GM12878 (cell line): ENCODE measurements at regions not wholly inside any gene's neighbourhood (a gene's known extent, or its start where the extent isn't known, plus 50 kb on each side); places are given as distances from the start of the nearest gene placed in this dataset.

Source experiments
- ATAC-seq: fragments of 200-7000 bp; cut with Tn5 transposase; 3 replicates; pipeline ENCODE4 v1.9.1; 2020; ENCODE audit warnings: mild to moderate bottlenecking, moderate library complexity
- BruUV-seq: library from RNA; stranded (reverse); fragments of 400-500 nt; replicated peaks from 2 replicates; lab custom pipeline; 2021; lab: Mats Ljungman, UMichigan
- CTCF ChIA-PET: fragments of 300-600 bp; sonication (Branson Sonifier 250); formaldehyde crosslinking; extraction: SDS; loops from one replicate; lab custom pipeline; 2021; ENCODE audit warnings: inconsistent platforms; lab: Yijun Ruan, JAX
- POLR2A ChIA-PET: fragments of 350-600 bp; formaldehyde crosslinking; extraction: SDS; loops from one replicate; lab custom pipeline; 2021; ENCODE audit warnings: inconsistent platforms; lab: Charles Lee
- RAD21 ChIA-PET: fragments of 300-600 bp; sonication (Branson Sonifier 250); formaldehyde crosslinking; loops from one replicate; lab custom pipeline; 2023; ENCODE audit warnings: antibody characterized with exemption; ENCODE audit not compliant: unreplicated experiment; lab: Charles Lee
- SMC1A ChIA-PET: fragments of 300-600 bp; sonication (Branson Sonifier 250); formaldehyde crosslinking; loops from one replicate; lab custom pipeline; 2023; ENCODE audit not compliant: unreplicated experiment, uncharacterized antibody; lab: Charles Lee
- DNase-seq: peaks from one replicate; pipeline ENCODE4 v3.0.0-alpha.2; 2011; ENCODE audit warnings: low read depth, low spot score
- FAIRE-seq: peaks from 3 replicates; lab custom pipeline; 2011; peaks lifted over from hg19 to GRCh38; lab: Jason Lieb, UNC
- H2AFZ ChIP-seq: 2 replicates; pipeline ENCODE4 v1.6.0; 2011; ENCODE audit warnings: low read depth, low read length, control low read depth; ENCODE audit not compliant: control insufficient read depth
- H3K27ac ChIP-seq: 2 replicates; pipeline ENCODE4 v1.5.1; 2011; ENCODE audit warnings: control low read depth; ENCODE audit not compliant: control insufficient read depth, insufficient read depth
- H3K27me3 ChIP-seq, 2 experiments: replicated peaks in 1 of 2; 2 replicates each; pipeline versions ENCODE4 v1.6.0 to v1.6.1; 2011; ENCODE audit warnings: low read length in 1 of 2; ENCODE audit not compliant: control insufficient read depth in 2 of 2, insufficient read depth in 2 of 2
- H3K36me3 ChIP-seq, 2 experiments: 2 replicates each; pipeline ENCODE4 v1.5.1; 2011; ENCODE audit warnings: low read length in 1 of 2; ENCODE audit not compliant: control insufficient read depth in 2 of 2, insufficient read depth in 2 of 2
- H3K4me1 ChIP-seq: 2 replicates; pipeline ENCODE4 v1.6.1; 2011; ENCODE audit warnings: mild to moderate bottlenecking, low read length, moderate library complexity, mixed read lengths; ENCODE audit not compliant: control insufficient read depth, insufficient read depth
- H3K4me2 ChIP-seq: 2 replicates; pipeline ENCODE4 v1.6.0; 2011; ENCODE audit warnings: control low read depth; ENCODE audit not compliant: control insufficient read depth, insufficient read depth
- H3K4me3 ChIP-seq: fragments of 200-600 bp; sonication (generic); 2 replicates; pipeline ENCODE4 v1.5.1; 2016
- H3K79me2 ChIP-seq: 2 replicates; pipeline ENCODE4 v1.6.0; 2011; ENCODE audit warnings: low read length; ENCODE audit not compliant: control insufficient read depth, insufficient read depth
- H3K9ac ChIP-seq: 2 replicates; pipeline ENCODE4 v1.8.0; 2011; ENCODE audit warnings: low read length, control low read depth, mixed read lengths; ENCODE audit not compliant: control insufficient read depth, insufficient read depth
- H3K9me3 ChIP-seq: replicated peaks from 3 replicates; pipeline ENCODE4 v1.5.1; 2011; ENCODE audit warnings: mild to moderate bottlenecking, low read length; ENCODE audit not compliant: control insufficient read depth, insufficient read depth
- H4K20me1 ChIP-seq: 2 replicates; pipeline ENCODE4 v1.6.0; 2011; ENCODE audit not compliant: control insufficient read depth, insufficient read depth
- DPF2 ChIP-seq: fragments of 450-650 bp; IDR thresholded peaks from 2 replicates; pipeline ENCODE4 v1.6.1; 2017; ENCODE audit warnings: mild to moderate bottlenecking
- EGR1 ChIP-seq, 2 experiments: IDR thresholded peaks; 1 replicate in 1 of 2; 2 replicates in 1 of 2; pipeline ENCODE4 v1.6.1; 2011 to 2012; ENCODE audit warnings: low read depth in 2 of 2, low read length in 2 of 2, borderline replicate concordance in 1 of 2, mild to moderate bottlenecking in 1 of 2, moderate library complexity in 1 of 2
- EP300 ChIP-seq, 2 experiments: fragments of 150-350 bp in 1 of 2; IDR thresholded peaks; 2 replicates each; pipeline ENCODE4 v1.6.1; 2011 to 2012; ENCODE audit warnings: low read depth in 2 of 2, low read length in 2 of 2, borderline replicate concordance in 1 of 2, improper control_type of control experiment in 1 of 2, inconsistent platforms in 1 of 2; ENCODE audit not compliant: control insufficient read depth in 1 of 2
- FOS ChIP-seq: IDR thresholded peaks from 3 replicates; pipeline ENCODE4 v1.6.1; 2011; ENCODE audit warnings: borderline replicate concordance; ENCODE audit not compliant: insufficient read length; ENCODE audit errors: extremely low read depth
- HDAC2 ChIP-seq: fragments of 200-600 bp; sonication (generic); IDR thresholded peaks from 2 replicates; pipeline ENCODE4 v1.6.1; 2017
- JUNB ChIP-seq: IDR thresholded peaks from 2 replicates; pipeline ENCODE4 v1.6.1; 2016; ENCODE audit warnings: antibody characterized with exemption, mild to moderate bottlenecking
- KAT2A ChIP-seq: conservative IDR thresholded peaks from 2 replicates; pipeline ENCODE4 v1.6.1; 2011; ENCODE audit warnings: low read depth, low read length; ENCODE audit not compliant: control insufficient read depth
- MTA2 ChIP-seq: fragments of 450-650 bp; IDR thresholded peaks from 2 replicates; pipeline ENCODE4 v1.6.1; 2016; ENCODE audit warnings: low read depth, mild to moderate bottlenecking, moderate library complexity
- MXI1 ChIP-seq: fragments of 150-350 bp; IDR thresholded peaks from 2 replicates; pipeline ENCODE4 v1.6.1; 2011; ENCODE audit warnings: low read depth, mild to moderate bottlenecking, inconsistent platforms, low read length, improper control_type of control experiment
- PML ChIP-seq: IDR thresholded peaks from 2 replicates; pipeline ENCODE4 v1.6.1; 2012; ENCODE audit warnings: low read length, inconsistent platforms
- RCOR1 ChIP-seq: conservative IDR thresholded peaks from 2 replicates; pipeline ENCODE4 v1.6.1; 2012; ENCODE audit warnings: low read depth, low read length, improper control_type of control experiment
- SMAD1 ChIP-seq: fragments of 450-650 bp; IDR thresholded peaks from 2 replicates; pipeline ENCODE4 v1.6.1; 2018; ENCODE audit warnings: mild to moderate bottlenecking, low read depth; ENCODE audit not compliant: partially characterized antibody
- SUPT20H ChIP-seq: IDR thresholded peaks from 2 replicates; pipeline ENCODE4 v1.6.1; 2011; ENCODE audit warnings: low read depth, mild to moderate bottlenecking, low read length, moderate library complexity, borderline replicate concordance; ENCODE audit not compliant: control insufficient read depth
- TAF1 ChIP-seq: IDR thresholded peaks from 2 replicates; pipeline ENCODE4 v1.6.1; 2011; ENCODE audit warnings: mild to moderate bottlenecking, low read depth, low read length, borderline replicate concordance
- TARDBP ChIP-seq: IDR thresholded peaks from 2 replicates; pipeline ENCODE4 v1.6.1; 2016; ENCODE audit warnings: borderline replicate concordance
- WGBS: methylation state at CpG from one replicate; pipeline ENCODE4 v1.1.6; 2016; ENCODE audit warnings: low lambda C conversion rate; ENCODE audit not compliant: insufficient replicate concordance, insufficient coverage; ENCODE audit errors: missing lambda C conversion rate; 5-methylcytosine and 5-hydroxymethylcytosine counted together
- in situ Hi-C: fragments of 300-500 bp; cut with MboI; formaldehyde crosslinking; loops from 9 replicates; pipeline ENCODE4 v1.14.3; 2018; ENCODE audit warnings: mixed read lengths
- intact Hi-C: fragments of 100-400 bp; cut with micrococcal nuclease; formaldehyde crosslinking; loops from one replicate; pipeline ENCODE4 v1.14.2; 2022; ENCODE audit not compliant: unreplicated experiment
- TF ChIP-seq, protein P1 (sequence below): IDR thresholded peaks from 2 replicates; pipeline ENCODE4 v1.6.1; 2011; ENCODE audit warnings: low read depth, mild to moderate bottlenecking, low read length, moderate library complexity, borderline replicate concordance; ENCODE audit errors: extremely low read depth
- TF ChIP-seq, protein P2 (sequence below): fragments of 450-650 bp; IDR thresholded peaks from 2 replicates; pipeline ENCODE4 v1.6.1; 2017; ENCODE audit warnings: mild to moderate bottlenecking, low read depth, inconsistent platforms; ENCODE audit not compliant: poor library complexity, severe bottlenecking
- TF ChIP-seq, protein P3 (sequence below): fragments of 450-650 bp; formaldehyde crosslinking; IDR thresholded peaks from 2 replicates; pipeline ENCODE4 v1.4.0; 2022; ENCODE audit warnings: mild to moderate bottlenecking, moderate library complexity

DNA sequence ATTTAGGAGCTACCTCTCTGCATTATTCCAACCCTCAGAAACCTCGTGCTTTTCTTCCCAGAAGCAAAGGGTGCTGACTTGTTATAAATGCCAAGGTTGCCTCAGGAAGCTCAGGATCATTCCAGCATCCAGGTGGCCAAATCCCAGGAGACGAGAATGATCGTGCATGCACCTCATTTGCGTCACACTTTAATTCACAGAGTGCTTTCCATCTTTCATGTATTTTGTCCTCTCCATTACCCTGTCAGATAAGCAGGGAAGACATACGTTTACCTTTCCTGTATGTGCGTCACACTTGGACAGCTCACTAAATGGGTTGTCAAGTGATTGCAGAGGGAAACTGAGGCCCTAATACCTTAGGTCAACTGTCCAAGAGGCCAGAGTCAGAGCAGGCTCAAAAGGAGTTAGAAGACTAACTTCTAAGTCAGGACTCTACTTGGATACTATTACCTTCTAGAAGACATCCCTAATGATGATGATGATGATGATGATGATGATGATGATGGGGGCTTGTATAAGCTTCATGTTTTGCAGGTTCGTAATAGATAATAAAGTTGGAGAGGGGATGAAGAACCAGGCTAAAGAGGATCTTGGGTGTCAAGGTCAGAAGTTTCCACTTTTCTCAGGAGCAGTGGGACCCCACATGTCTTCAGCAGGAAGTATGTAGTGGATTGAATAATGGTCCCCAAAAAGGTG lies 150.6 kb upstream of the TNRC6C start:
- POLR2A ChIA-PET: no interaction called here
- intact Hi-C loops: no loop called here
- Histone ChIP-seq H3K4me3 (no peak overlapping the region), H3K79me2 (no peaks in the 10 kb centered on the region), H2AFZ (no peak overlapping the region), H3K9me3 (no peaks in the 10 kb centered on the region; the same call in 2 of the 3 replicates), H3K36me3 (no peaks in the 10 kb centered on the region), H3K9ac (no peak overlapping the region), H3K4me1 (no peaks in the 10 kb centered on the region), H4K20me1 (no peaks in the 10 kb centered on the region), H3K4me2 (no peak overlapping the region), H3K27me3 (peaks cover 2 to 7% of the 10 kb centered on the region in 2 experiments; a peak in 2 of 4 replicates), H3K27ac (no peak overlapping the region)
- FAIRE-seq (no peak), DNase-seq (no peak), ATAC-seq (no peak)
- TF ChIP-seq, protein P1, sequence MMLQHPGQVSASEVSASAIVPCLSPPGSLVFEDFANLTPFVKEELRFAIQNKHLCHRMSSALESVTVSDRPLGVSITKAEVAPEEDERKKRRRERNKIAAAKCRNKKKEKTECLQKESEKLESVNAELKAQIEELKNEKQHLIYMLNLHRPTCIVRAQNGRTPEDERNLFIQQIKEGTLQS: no peak
- no peak for TF ChIP-seq HDAC2
- TF ChIP-seq MXI1: no peak
- TF ChIP-seq JUNB: no peak
- TF ChIP-seq, protein P2, sequence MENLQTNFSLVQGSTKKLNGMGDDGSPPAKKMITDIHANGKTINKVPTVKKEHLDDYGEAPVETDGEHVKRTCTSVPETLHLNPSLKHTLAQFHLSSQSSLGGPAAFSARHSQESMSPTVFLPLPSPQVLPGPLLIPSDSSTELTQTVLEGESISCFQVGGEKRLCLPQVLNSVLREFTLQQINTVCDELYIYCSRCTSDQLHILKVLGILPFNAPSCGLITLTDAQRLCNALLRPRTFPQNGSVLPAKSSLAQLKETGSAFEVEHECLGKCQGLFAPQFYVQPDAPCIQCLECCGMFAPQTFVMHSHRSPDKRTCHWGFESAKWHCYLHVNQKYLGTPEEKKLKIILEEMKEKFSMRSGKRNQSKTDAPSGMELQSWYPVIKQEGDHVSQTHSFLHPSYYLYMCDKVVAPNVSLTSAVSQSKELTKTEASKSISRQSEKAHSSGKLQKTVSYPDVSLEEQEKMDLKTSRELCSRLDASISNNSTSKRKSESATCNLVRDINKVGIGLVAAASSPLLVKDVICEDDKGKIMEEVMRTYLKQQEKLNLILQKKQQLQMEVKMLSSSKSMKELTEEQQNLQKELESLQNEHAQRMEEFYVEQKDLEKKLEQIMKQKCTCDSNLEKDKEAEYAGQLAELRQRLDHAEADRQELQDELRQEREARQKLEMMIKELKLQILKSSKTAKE: no peak
- TF ChIP-seq TAF1: no peak
- TF ChIP-seq EP300 (IDR thresholded peaks at IDR 0.05; ENCODE audit: borderline replicate concordance in 1 of 2, control insufficient read depth in 1 of 2, low read depth in 2 of 2, low read length in 2 of 2): no peak
- TF ChIP-seq KAT2A: no peak
- TF ChIP-seq SUPT20H: no peak
- TF ChIP-seq RCOR1: no peak
- TF ChIP-seq, protein P3, sequence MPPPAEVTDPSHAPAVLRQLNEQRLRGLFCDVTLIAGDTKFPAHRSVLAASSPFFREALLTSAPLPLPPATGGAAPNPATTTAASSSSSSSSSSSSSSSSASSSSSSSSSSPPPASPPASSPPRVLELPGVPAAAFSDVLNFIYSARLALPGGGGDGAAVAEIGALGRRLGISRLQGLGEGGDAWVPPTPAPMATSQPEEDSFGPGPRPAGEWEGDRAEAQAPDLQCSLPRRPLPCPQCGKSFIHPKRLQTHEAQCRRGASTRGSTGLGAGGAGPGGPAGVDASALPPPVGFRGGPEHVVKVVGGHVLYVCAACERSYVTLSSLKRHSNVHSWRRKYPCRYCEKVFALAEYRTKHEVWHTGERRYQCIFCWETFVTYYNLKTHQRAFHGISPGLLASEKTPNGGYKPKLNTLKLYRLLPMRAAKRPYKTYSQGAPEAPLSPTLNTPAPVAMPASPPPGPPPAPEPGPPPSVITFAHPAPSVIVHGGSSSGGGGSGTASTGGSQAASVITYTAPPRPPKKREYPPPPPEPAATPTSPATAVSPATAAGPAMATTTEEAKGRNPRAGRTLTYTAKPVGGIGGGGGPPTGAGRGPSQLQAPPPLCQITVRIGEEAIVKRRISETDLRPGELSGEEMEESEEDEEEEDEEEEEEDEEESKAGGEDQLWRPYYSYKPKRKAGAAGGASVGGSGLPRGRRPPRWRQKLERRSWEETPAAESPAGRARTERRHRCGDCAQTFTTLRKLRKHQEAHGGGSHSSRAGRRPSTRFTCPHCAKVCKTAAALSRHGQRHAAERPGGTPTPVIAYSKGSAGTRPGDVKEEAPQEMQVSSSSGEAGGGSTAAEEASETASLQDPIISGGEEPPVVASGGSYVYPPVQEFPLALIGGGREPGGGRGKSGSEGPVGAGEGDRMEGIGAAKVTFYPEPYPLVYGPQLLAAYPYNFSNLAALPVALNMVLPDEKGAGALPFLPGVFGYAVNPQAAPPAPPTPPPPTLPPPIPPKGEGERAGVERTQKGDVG (CRISPR knock-in tag): no peak
- no peak for TF ChIP-seq PML
- no peak for TF ChIP-seq TARDBP
- TF ChIP-seq EGR1 (IDR thresholded peaks at IDR 0.05; ENCODE audit: borderline replicate concordance in 1 of 2, low read depth in 2 of 2, low read length in 2 of 2): no peak
- TF ChIP-seq DPF2: no peak
- TF ChIP-seq FOS: no peak
- TF ChIP-seq SMAD1: no peak
- TF ChIP-seq MTA2: no peak
- in situ Hi-C loops: no loop called here
- BruUV-seq: no TSS peak
- RAD21 ChIA-PET: no interaction called here
- 47% methylated on average over 7 of the region's 7 CpGs for WGBS
- CTCF ChIA-PET: interaction anchor here (1.0 kb wide), 1 partner anchor 211 kb away, joined by 4 read pairs; no protein-coding TSS in a partner anchor
- SMC1A ChIA-PET: no interaction called here
